Panc1 (cell line): ENCODE measurements at regions not wholly inside any gene's neighbourhood (a gene's known extent, or its start where the extent isn't known, plus 50 kb on each side); places are given as distances from the start of the nearest gene placed in this dataset.

ENCODE experiments used
- ATAC-seq: fragments of 200-7000 bp; cut with Tn5 transposase; 2 replicates; pipeline ENCODE4 v1.9.1; 2020; ENCODE audit warnings: mild to moderate bottlenecking, moderate library complexity
- BruUV-seq: library from RNA; stranded (reverse); fragments of 400-500 nt; replicated peaks from 2 replicates; lab custom pipeline; 2021; lab: Mats Ljungman, UMichigan
- CTCF ChIA-PET: fragments of 300-600 bp; sonication (Branson Sonifier 250); formaldehyde crosslinking; loops from one replicate; lab custom pipeline; 2022; ENCODE audit warnings: antibody characterized with exemption; lab: Charles Lee
- POLR2A ChIA-PET: fragments of 300-600 bp; sonication (Branson Sonifier 250); formaldehyde crosslinking; loops from one replicate; lab custom pipeline; 2022; ENCODE audit warnings: antibody characterized with exemption; lab: Charles Lee
- DNase-seq: peaks from one replicate; pipeline ENCODE4 v3.0.0-alpha.2; 2010; ENCODE audit warnings: low read depth, low spot score
- H3K27ac ChIP-seq: 2 replicates; pipeline ENCODE4 v1.5.1; 2011; ENCODE audit warnings: mild to moderate bottlenecking, low read length, inconsistent platforms
- H3K27me3 ChIP-seq: fragments of 200-500 bp; sonication (Bioruptor generic); 2 replicates; pipeline ENCODE4 v1.6.0; 2014; ENCODE audit warnings: low read length, inconsistent platforms; ENCODE audit not compliant: control insufficient read depth, insufficient read depth
- H3K36me3 ChIP-seq: fragments of 200-500 bp; sonication (Bioruptor generic); 2 replicates; pipeline ENCODE4 v1.5.1; 2014; ENCODE audit warnings: inconsistent platforms, mild to moderate bottlenecking, low read length, moderate library complexity; ENCODE audit not compliant: control insufficient read depth, insufficient read depth
- H3K4me1 ChIP-seq: 2 replicates; pipeline ENCODE4 v1.5.1; 2011; ENCODE audit warnings: inconsistent platforms, mild to moderate bottlenecking, low read length, moderate library complexity; ENCODE audit not compliant: control insufficient read depth, insufficient read depth
- H3K4me3 ChIP-seq, 2 experiments: 2 replicates each; pipeline ENCODE4 v1.5.1; 2011 to 2012; ENCODE audit warnings: low read depth in 2 of 2, low read length in 2 of 2, mild to moderate bottlenecking in 2 of 2, inconsistent platforms in 1 of 2, moderate library complexity in 1 of 2
- H3K9me3 ChIP-seq: fragments of 200-500 bp; sonication (Bioruptor generic); 2 replicates; pipeline ENCODE4 v1.5.1; 2014; ENCODE audit warnings: low read depth, mild to moderate bottlenecking, inconsistent platforms, low read length, moderate library complexity; ENCODE audit not compliant: control insufficient read depth, insufficient read depth
- CTCF ChIP-seq: fragments of 450-650 bp; IDR thresholded peaks from 2 replicates; pipeline ENCODE4 v1.5.1; 2017; ENCODE audit warnings: mild to moderate bottlenecking
- POLR2AphosphoS5 ChIP-seq: IDR thresholded peaks from 2 replicates; pipeline ENCODE4 v1.6.1; 2012; ENCODE audit warnings: mild to moderate bottlenecking, low read depth, low read length, moderate library complexity
- REST ChIP-seq, 2 experiments: IDR thresholded peaks; 2 replicates each; pipeline ENCODE4 v1.6.1; 2011 to 2012; ENCODE audit warnings: low read depth in 2 of 2, control low read depth in 1 of 2, low read length in 1 of 2, mild to moderate bottlenecking in 1 of 2, moderate library complexity in 1 of 2; ENCODE audit not compliant: insufficient read depth in 1 of 2
- SIN3A ChIP-seq: IDR thresholded peaks from 2 replicates; pipeline ENCODE4 v1.6.1; 2012; ENCODE audit warnings: low read depth, mild to moderate bottlenecking, low read length, moderate library complexity, borderline replicate concordance; ENCODE audit not compliant: insufficient read depth
- TCF7L2 ChIP-seq: IDR thresholded peaks from 2 replicates; pipeline ENCODE4 v1.6.1; 2011; ENCODE audit warnings: mild to moderate bottlenecking, low read depth, low read length, inconsistent platforms
- in situ Hi-C: cut with HindIII; loops from 2 replicates; pipeline ENCODE4 v1.10.0; 2016; ENCODE audit warnings: low sequenced_read_pairs, low pct_unique_long_range_greater_than_20kb
- intact Hi-C: fragments of 100-400 bp; cut with micrococcal nuclease; formaldehyde crosslinking; loops from one replicate; pipeline ENCODE4 v1.10.0; 2022; ENCODE audit not compliant: unreplicated experiment

- H3K4me3 ChIP-seq, result no peak overlapping the region
- ChIA-PET POLR2A (no interaction called here), CTCF (no interaction called here)
- no peaks in the 10 kb centered on the region for H3K9me3 ChIP-seq
- ATAC-seq, result no peak
- intact Hi-C loops, result no loop called here
- in situ Hi-C loops, result no loop called here
- DNase-seq, result no peak
- TF ChIP-seq TCF7L2, result no peak
- no peak for TF ChIP-seq POLR2AphosphoS5
- TF ChIP-seq REST (IDR thresholded peaks at IDR 0.05; ENCODE audit: insufficient read depth in 1 of 2, low read depth in 2 of 2, low read length in 1 of 2), result no peak
- TF ChIP-seq SIN3A, result no peak
- no peak for TF ChIP-seq CTCF
- H3K27me3 ChIP-seq, result no peaks in the 10 kb centered on the region
- no TSS peak for BruUV-seq
- H3K27ac ChIP-seq, result no peak overlapping the region
- H3K4me1 ChIP-seq, result no peaks in the 10 kb centered on the region
- H3K36me3 ChIP-seq, result no peaks in the 10 kb centered on the region
These were observed 299.6 kb upstream of the SP4 start for GRCh38 chr7:21128062-21128817.

- CTCF ChIA-PET, result no interaction called here
- ATAC-seq (no peak), DNase-seq (no peak)
- Histone ChIP-seq H3K27me3 (no peaks in the 10 kb centered on the region), H3K27ac (no peak overlapping the region), H3K4me3 (no peak overlapping the region), H3K9me3 (no peaks in the 10 kb centered on the region), H3K4me1 (no peaks in the 10 kb centered on the region), H3K36me3 (no peaks in the 10 kb centered on the region)
- intact Hi-C loops (no loop called here), in situ Hi-C loops (no loop called here)
- no TSS peak for BruUV-seq
- TF ChIP-seq REST (IDR thresholded peaks at IDR 0.05; ENCODE audit: insufficient read depth in 1 of 2, low read depth in 2 of 2, low read length in 1 of 2), result no peak
- POLR2A ChIA-PET, result no interaction called here
These were observed 296.0 kb upstream of the SP4 start for GRCh38 chr7:21131897-21132296.
